Activated T-cell treated with anti-CD3 and anti-CD28 coated beads, Interleukin-2, amount 50 U/mL, for 48 hours (primary cell): ENCODE measurements at regions not wholly inside any gene's neighbourhood (a gene's known extent, or its start where the extent isn't known, plus 50 kb on each side); places are given as distances from the start of the nearest gene placed in this dataset.
A peak's percentile ranks its signal among the peaks of the same experiment; 100 is the strongest.
"Not testable (repeated sequence)": the region's sequence is repeated elsewhere in the genome, so short reads cannot be mapped to it uniquely, and the experiment has no call there.

Experiments used
- DNase-seq, 2 experiments: peaks; one replicate each; pipeline ENCODE4 v3.0.0-alpha.2; 2020

GRCh38 chr16:85446951-85447692 is 166.0 kb upstream of the GSE1 start:
- no peak for DNase-seq

- DNase-seq, result no peak
These were observed 165.3 kb upstream of the GSE1 start for GRCh38 chr16:85447693-85448313.

DNA sequence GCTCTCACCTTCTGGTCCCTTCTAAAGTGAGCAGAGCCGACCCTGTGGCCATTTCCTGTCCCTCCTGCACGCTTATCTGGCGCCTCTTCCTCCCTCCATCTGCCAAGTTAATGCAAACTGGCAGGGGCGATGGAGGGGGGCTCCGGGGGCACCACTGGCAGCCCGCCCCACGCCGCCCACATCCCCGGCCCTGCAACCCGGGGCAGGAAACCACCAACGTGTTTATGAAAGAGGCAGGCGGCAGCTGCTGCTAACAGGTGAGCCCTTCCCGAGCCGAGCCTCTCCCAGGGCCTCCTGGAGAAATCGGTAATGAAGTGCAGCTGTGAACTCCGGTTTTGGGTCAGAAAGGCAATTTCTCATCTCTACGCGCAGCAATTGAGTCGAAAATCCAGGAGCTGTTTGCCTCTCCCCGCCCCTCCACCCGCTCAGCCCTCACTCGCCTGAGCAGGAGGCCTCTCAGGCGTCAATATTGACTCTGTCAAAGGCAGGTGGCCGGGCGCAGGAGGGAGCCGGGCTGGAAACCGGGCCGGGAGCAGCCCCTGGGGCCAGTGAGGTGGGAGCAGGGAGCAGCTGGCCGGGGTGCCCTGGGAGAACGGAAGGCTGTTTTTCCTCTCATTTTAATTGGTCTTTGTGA is 164.4 kb upstream of the GSE1 start:
- peak; percentile 37 to 43 for DNase-seq

DNA sequence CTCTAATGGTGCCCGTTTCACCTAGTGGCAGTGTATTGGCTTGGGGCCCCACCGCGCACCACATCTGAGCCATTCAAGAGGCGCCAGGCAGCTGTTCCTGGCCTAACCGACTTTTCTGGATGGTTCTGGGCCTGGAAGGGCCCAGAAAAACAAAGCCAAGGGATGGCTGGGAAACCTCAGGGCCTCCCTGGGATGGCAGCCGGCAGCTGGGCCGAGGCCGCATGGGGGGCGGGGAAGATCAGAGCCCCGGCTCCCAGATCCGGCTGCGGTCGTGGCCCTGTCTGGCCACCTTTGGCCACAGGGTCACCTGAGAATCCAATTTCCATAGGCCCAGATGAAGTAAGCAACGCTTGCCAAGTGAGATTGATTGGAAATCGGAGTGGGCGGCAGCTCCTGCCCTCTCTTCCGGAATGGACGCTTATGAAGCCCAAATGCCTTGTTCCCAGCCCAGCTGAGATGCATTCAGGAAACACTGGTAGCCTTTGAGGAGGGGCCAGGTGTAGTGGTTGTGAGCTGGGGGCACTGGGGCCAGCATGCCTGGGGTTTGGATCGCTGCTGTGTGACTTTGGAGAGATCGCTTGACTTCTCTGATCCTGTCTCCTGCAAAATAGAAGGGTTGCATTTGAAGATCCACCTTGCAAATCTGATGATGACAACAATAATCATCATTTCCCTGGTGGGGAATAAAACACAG is 163.8 kb upstream of the GSE1 start:
- no peak for DNase-seq

GRCh38 chr16:85449885-85450245 is 163.3 kb upstream of the GSE1 start:
- no peak for DNase-seq

DNA sequence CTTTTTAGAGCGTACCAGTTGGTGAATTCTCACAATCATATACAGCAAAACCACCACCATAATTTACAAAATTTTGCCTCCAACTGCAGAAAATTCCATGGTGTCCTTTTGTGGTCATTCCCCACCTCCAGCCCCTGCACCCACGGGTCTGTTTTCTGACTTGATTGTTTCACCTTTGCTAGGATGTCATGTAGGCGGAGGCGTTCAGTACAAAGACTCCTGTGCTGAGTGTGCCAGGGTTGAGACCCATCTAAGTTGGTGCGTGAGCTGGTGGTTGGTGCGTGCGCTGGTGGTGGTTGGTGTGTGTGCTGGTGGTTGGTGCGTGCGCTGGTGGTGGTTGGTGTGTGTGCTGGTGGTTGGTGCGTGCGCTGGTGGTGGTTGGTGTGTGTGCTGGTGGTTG is 162.0 kb upstream of the GSE1 start:
- DNase-seq, result not testable (repeated sequence)

- DNase-seq, result no peak
These were observed 161.3 kb upstream of the GSE1 start for GRCh38 chr16:85451641-85452363.

GRCh38 chr16:85452364-85453193 is 160.5 kb upstream of the GSE1 start:
- no peak for DNase-seq

- DNase-seq, result no peak
These were observed 159.9 kb upstream of the GSE1 start for GRCh38 chr16:85453194-85453678.

DNA sequence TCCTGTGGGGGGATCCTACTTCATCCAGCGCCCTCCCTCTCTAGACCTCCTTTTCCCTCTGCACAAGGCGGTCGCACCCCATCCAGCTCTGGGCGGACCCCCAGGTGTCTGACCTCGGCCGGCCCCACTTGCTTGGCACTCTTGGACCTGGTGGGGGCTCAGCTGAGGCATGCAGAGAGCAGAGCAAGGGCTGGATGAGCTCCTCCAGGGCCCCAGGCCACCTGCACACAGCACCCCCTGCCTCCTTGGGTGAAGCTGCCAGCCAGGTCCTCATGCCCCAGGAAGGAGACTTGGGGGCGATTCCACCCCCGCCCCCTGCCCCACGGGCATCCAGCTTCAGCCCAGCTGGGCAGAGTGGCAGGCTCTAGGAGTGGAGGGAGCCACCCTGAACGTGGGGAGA is 159.4 kb upstream of the GSE1 start:
- no peak for DNase-seq

DNA sequence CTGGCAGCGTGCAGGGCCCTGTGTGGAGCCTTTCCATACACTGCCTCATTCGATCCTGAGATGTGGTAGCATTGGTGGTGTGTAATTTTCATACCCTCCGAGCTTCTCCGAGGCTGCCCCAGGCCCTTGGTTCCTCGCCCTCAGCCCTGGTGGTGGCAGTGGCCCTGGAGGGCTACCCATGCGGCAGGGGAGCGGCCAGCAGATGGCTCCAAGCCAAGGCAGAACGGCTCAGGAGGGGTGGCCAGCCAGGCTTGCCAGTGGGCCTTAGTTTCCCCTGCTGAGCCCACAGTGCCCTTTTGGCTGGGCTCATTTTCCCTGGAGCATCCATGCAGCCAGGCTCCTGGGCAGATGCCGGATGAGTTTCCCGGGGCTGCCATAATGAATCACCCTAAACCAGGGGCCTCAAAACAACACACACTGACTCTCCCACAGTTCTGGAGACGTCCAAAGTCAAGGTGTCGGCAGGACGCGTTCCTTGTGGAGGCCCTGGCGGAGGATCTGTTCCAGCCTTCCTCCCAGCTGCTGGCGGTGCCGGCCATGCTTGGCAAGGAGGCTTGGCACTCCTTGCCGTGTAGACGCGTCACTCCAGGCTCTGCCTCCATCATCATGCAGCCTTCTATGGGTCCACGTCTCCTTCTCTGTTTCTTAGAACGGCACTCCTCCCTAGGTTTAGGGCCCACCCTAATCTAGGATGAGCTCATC is 158.8 kb upstream of the GSE1 start:
- no peak for DNase-seq

GRCh38 chr16:85455534-85455933 is 157.6 kb upstream of the GSE1 start:
- no peak for DNase-seq

DNA sequence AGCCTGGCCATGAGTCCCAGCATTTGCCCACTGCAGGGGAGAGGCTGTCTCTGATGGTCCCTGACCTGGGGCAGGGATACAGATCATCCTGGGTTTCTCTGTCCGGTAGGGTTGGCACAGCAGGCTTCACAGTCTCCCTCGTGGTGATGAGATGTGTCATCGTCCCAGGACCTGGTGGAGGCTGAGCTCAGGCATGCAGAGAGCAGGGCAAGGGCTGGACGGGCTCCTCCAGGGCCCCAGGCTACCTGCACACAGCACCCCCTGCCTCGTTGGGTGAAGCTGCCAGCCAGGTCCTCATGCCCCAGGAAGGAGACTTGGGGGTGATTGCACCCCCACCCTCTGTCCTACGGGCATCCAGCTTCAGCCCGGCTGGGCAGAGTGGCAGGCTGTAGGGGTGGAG is 155.8 kb upstream of the GSE1 start:
- no peak for DNase-seq

DNA sequence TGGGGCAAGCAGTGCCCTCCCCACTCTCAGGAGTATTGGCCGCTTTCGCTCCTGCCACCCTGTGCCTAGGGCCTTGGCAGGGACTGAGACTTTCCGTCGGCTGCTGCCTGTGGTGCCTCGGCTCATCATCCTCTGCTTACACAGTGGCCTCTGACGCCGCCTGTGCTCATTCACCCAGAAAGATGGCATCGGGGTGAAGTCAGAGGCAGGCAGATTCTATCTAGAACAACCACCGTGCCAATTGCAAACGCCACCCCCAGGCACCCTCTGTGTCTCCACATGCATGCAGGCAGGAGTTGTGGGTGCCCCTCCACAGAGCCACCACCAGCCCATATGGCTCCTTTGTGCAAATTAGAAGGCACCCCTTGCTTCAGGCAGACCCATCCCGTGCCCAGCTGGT is 154.2 kb upstream of the GSE1 start:
- no peak for DNase-seq

- no peak for DNase-seq
These were observed 153.4 kb upstream of the GSE1 start for GRCh38 chr16:85459529-85460251.

DNA sequence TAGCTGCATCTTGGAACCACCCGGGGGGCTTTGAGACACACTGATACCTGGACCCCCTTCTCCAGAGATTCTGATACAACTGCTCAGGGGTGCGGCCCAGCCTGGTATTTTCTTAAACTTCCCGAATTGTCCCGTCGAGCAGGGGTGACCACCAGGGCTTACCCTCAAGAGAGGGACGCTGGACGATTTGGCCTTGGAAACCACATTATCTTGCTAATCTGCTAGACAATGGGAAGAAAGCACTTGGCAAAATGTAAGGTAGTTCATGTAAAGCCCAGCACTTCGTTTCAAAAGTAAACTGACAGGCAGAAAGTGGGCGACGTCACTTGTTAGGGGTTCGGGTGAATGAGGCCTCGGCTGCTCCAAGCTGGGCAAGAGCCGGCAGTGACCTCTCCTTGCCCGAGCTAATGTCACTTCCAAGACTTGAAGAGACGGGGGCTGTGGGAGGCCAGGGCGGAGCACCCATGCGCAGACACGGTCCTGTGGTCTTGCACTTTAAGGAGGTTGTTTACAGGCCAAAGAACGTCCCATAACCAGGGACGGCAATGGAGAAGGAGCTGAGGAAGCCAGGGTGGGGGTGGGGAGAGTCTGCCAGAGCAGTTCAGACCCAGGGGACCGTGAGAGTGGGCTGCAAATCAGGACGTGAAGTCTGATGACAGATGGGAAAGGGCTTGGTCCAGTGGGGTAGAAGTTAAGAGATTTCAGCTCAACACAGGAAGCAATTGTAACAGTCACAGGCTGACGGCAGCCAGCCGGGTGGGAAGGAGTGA is 152.7 kb upstream of the GSE1 start:
- DNase-seq, result no peak

DNA sequence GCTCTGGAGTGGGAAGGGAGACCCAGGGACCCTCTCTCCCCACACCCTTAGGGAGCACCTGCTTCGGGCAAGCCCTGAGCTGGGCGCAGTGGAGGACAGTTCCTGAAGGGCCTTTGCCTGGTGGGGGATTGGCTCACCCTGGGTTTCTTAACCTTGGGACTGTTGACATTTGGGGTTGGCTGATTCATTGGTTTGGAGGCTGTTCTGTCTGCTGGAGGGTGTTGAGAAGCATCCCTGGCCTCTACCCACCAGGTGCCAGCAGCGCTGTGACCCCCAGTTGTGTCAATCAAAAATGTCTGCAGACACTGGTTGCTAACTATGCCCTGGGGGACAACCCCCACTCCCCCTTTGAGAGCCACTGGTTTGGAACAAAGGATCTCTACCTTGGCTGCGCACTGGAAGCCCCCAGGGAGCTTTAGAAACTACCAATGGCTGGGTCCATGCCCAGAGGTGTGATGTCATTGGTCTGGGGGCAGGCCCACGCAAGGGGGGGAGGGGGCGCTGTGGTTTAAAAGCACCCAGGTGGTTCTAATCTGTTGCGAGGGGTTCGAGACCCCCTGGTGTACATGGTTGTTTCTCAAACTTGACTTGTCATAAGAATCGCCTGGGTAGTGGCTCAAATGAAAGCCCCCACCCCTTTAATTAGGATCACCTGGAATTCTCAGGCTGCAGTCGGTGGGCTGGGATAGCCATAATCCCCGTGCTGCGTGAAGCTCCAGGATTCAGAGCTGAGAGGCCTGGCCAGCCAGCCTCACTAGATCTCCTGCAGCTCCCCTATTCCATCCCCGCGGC is 151.9 kb upstream of the GSE1 start:
- DNase-seq, result no peak

DNA sequence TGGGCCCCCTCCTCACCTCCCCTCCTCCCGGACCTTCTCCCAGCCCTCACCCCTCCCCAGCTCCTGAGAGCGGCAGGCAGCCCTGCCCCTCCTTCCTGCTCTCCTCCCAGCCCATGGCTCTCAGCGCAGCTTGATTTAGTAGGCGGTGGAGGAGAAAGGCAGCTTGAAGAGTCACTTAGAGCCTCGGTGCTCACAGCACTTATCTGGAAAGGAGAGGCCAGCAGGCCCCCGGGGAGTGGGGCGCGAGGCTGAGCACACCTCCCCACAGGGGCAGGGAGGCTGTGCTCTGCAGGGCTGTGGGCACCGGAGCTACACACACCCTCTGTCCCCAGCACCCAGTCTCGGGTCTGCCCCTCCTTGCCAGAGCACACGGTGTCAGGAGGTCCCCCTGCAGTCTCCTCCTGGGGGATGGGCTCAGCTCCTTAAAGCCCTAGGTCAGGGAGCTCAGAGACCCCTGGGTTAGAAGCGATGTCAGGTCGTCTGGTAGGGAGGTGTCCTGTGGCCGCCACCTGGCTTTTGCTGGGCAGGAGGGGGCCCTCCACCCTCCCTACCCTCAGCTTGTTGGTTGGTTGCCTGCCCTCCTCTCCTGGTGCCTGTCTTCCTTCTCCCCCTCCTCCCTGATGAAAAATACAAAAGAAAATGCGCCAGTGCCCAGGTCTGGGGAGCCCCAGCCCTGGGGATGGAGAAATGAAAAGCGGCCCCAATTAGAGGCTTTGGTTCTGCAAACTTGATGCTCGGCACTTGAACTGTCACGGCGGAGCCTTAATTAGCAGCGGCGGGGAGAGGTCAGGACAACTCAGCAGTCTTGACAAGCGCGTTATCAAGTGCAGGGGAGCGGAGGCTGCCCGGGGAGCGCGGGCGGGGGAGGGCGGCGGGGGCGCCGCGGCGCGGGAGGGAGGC is 151.1 kb upstream of the GSE1 start:
- DNase-seq, result no peak
